SK-N-SH (cell line): ENCODE measurements at regions not wholly inside any gene's neighbourhood (a gene's known extent, or its start where the extent isn't known, plus 50 kb on each side); places are given as distances from the start of the nearest gene placed in this dataset.

Source experiments
- CTCF ChIP-seq: fragments of 200-600 bp; sonication (generic); IDR thresholded peaks from 2 replicates; pipeline ENCODE4 v1.6.1; 2017; ENCODE audit warnings: antibody characterized with exemption, mild to moderate bottlenecking, moderate library complexity
- EZH2phosphoT487 ChIP-seq: fragments of 200-600 bp; sonication (generic); IDR thresholded peaks from 2 replicates; pipeline ENCODE4 v1.6.1; 2017; ENCODE audit warnings: low read depth, mixed run types, mild to moderate bottlenecking, antibody characterized with exemption, moderate library complexity, borderline replicate concordance
- MXI1 ChIP-seq: IDR thresholded peaks from 2 replicates; pipeline ENCODE4 v1.6.1; 2012; ENCODE audit warnings: mild to moderate bottlenecking, low read depth, low read length, improper control_type of control experiment
- POLR2AphosphoS5 ChIP-seq: IDR thresholded peaks from 2 replicates; pipeline ENCODE4 v1.6.1; 2012; ENCODE audit warnings: low read depth, low read length
- REST ChIP-seq: IDR thresholded peaks from 2 replicates; pipeline ENCODE4 v1.6.1; 2012; ENCODE audit warnings: mild to moderate bottlenecking, low read depth, low read length, moderate library complexity
- SIN3A ChIP-seq: IDR thresholded peaks from 2 replicates; pipeline ENCODE4 v1.6.1; 2012; ENCODE audit warnings: low read depth, mild to moderate bottlenecking, low read length, moderate library complexity, borderline replicate concordance

GRCh38 chr10:29157321-29157720, 131.5 kb upstream of the LYZL1 start:
- no peak for TF ChIP-seq REST
- no peak for TF ChIP-seq CTCF
- TF ChIP-seq EZH2phosphoT487, result no peak
- no peak for TF ChIP-seq SIN3A
- TF ChIP-seq POLR2AphosphoS5, result no peak
- no peak for TF ChIP-seq MXI1
